Astrocyte of the cerebellum (primary cell): ENCODE measurements at regions not wholly inside any gene's neighbourhood (a gene's known extent, or its start where the extent isn't known, plus 50 kb on each side); places are given as distances from the start of the nearest gene placed in this dataset.

ENCODE experiments used
- DNase-seq: peaks from one replicate; pipeline ENCODE4 v3.0.0-alpha.2; 2011; ENCODE audit warnings: low read depth
- H3K4me3 ChIP-seq: 2 replicates; pipeline ENCODE4 v1.5.1; 2011; ENCODE audit warnings: mild to moderate bottlenecking, low read depth, low read length, moderate library complexity
- CTCF ChIP-seq: IDR thresholded peaks from 2 replicates; pipeline ENCODE4 v1.5.1; 2012; ENCODE audit warnings: low read length, low read depth, moderate library complexity, mild to moderate bottlenecking; ENCODE audit errors: missing control alignments
- in situ Hi-C: cut with HindIII; loops from 2 replicates; pipeline ENCODE4 v1.10.0; 2017; ENCODE audit warnings: low sequenced_read_pairs

DNA sequence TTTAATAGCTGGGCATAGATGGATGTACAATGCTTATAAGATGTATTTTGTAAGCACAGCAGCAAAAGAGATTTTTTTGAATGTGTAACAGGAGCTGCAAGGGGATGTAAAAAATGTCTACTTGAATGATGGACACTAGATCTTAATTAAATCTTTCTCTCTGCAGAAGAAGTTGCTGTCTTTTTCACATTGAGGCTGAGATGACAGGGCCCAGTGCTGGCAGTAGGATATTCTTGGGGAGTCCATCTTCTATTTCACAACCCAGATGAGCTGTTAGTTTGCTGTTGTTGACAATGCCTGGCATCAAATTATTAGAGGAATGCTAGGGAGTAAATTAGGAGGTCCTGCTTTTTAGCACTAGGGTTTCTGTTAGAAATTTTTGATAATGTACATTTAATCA, 698.7 kb downstream of the SLITRK5 start:
- no peak for TF ChIP-seq CTCF
- in situ Hi-C loops: no loop called here
- no peak overlapping the region for H3K4me3 ChIP-seq
- DNase-seq: no peak

GRCh38 chr13:88376760-88377388, 705.7 kb downstream of the SLITRK5 start:
- DNase-seq: no peak
- H3K4me3 ChIP-seq: no peak overlapping the region
- in situ Hi-C loops: no loop called here
- TF ChIP-seq CTCF: no peak

DNA sequence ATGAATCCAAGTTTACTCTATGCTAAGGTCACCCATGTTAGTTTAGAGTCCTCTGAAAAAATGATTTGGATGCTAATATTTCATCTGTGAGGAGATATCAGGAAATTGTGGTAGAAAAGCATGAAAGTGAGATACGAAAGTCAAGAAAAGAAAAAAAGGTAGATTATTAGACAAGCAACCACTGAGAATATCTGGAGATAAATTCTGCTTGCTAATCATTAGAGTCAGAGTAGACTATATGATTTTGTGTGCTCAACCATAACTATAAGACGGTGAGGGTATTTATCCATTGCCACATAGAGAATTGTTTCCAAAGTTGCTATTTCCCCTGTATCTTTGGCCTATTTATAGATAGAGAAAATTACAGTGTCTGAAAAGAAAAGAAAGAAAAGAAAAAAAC, 706.7 kb downstream of the SLITRK5 start:
- no peak for TF ChIP-seq CTCF
- in situ Hi-C loops: no loop called here
- DNase-seq: no peak
- H3K4me3 ChIP-seq: no peak overlapping the region

DNA sequence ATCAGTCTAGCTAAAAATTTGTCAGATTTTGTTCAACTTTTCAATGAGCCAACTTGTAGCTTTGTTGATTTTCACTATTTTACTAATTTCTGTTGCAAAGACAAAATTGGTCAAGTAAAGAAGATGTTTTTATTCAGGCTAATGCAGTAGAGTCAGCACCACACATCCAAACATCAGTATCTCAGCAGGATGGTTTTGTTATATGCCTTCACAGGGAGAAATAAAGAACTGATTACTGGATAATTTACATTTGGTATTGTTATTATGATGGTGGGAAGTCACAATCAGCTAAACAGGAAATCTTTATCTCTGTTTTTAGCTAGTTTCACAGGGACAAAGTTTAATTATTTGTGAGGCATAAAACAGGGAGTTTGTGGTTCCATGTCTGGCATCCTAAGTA, 713.4 kb downstream of the SLITRK5 start:
- no peak for DNase-seq
- H3K4me3 ChIP-seq: no peak overlapping the region
- in situ Hi-C loops: no loop called here
- no peak for TF ChIP-seq CTCF

- TF ChIP-seq CTCF: no peak
- DNase-seq: no peak
- in situ Hi-C loops: no loop called here
- H3K4me3 ChIP-seq: no peak overlapping the region
Measured at GRCh38 chr13:88395804-88396203, 724.6 kb downstream of the SLITRK5 start.

GRCh38 chr13:88411696-88412095, 740.5 kb downstream of the SLITRK5 start:
- no peak overlapping the region for H3K4me3 ChIP-seq
- TF ChIP-seq CTCF: no peak
- in situ Hi-C loops: no loop called here
- DNase-seq: no peak
